ENCODE measurements at regions not wholly inside any gene's neighbourhood (a gene's known extent, or its start where the extent isn't known, plus 50 kb on each side); places are given as distances from the start of the nearest gene placed in this dataset.

GRCh38 chr22:48511211-48511610 lies 1316.5 kb downstream of the BRD1 start:
- H3K9ac ChIP-seq (ENCODE audit: low read depth in 1 of 2, low read length in 2 of 2): no peak overlapping the region
- no peaks in the 10 kb centered on the region for H3K36me3 ChIP-seq (ENCODE audit: control insufficient read depth in 1 of 2, insufficient read depth in 2 of 2, low read length in 2 of 2)
- no peak overlapping the region for H3K4me3 ChIP-seq (ENCODE audit: low read depth in 1 of 2, low read length in 2 of 2)
- H3K4me1 ChIP-seq (ENCODE audit: control insufficient read depth in 1 of 2, insufficient read depth in 2 of 2, low read length in 2 of 2): no peaks in the 10 kb centered on the region
- H3K27ac ChIP-seq (ENCODE audit: low read depth, low read length): no peak overlapping the region
- no peaks in the 10 kb centered on the region for H3K27me3 ChIP-seq (ENCODE audit: control insufficient read depth in 1 of 2, insufficient read depth in 2 of 2, low read length in 2 of 2)
- no peaks in the 10 kb centered on the region for H3K9me3 ChIP-seq (ENCODE audit: control insufficient read depth in 1 of 2, low read length in 2 of 2)

GRCh38 chr22:48510599-48510998 lies 1317.1 kb downstream of the BRD1 start:
- H3K9me3 ChIP-seq (ENCODE audit: control insufficient read depth in 1 of 2, low read length in 2 of 2): no peaks in the 10 kb centered on the region
- H3K4me1 ChIP-seq (ENCODE audit: control insufficient read depth in 1 of 2, insufficient read depth in 2 of 2, low read length in 2 of 2): no peaks in the 10 kb centered on the region
- no peak overlapping the region for H3K27ac ChIP-seq (ENCODE audit: low read depth, low read length)
- no peak overlapping the region for H3K9ac ChIP-seq (ENCODE audit: low read depth in 1 of 2, low read length in 2 of 2)
- no peak overlapping the region for H3K4me3 ChIP-seq (ENCODE audit: low read depth in 1 of 2, low read length in 2 of 2)
- no peaks in the 10 kb centered on the region for H3K27me3 ChIP-seq (ENCODE audit: control insufficient read depth in 1 of 2, insufficient read depth in 2 of 2, low read length in 2 of 2)
- H3K36me3 ChIP-seq (ENCODE audit: control insufficient read depth in 1 of 2, insufficient read depth in 2 of 2, low read length in 2 of 2): no peaks in the 10 kb centered on the region

- no peaks in the 10 kb centered on the region for H3K9me3 ChIP-seq (ENCODE audit: control insufficient read depth in 1 of 2, low read length in 2 of 2)
- no peak overlapping the region for H3K4me3 ChIP-seq (ENCODE audit: low read depth in 1 of 2, low read length in 2 of 2)
- H3K27ac ChIP-seq (ENCODE audit: low read depth, low read length): no peak overlapping the region
- no peaks in the 10 kb centered on the region for H3K36me3 ChIP-seq (ENCODE audit: control insufficient read depth in 1 of 2, insufficient read depth in 2 of 2, low read length in 2 of 2)
- no peaks in the 10 kb centered on the region for H3K27me3 ChIP-seq (ENCODE audit: control insufficient read depth in 1 of 2, insufficient read depth in 2 of 2, low read length in 2 of 2)
- H3K9ac ChIP-seq (ENCODE audit: low read depth in 1 of 2, low read length in 2 of 2): no peak overlapping the region
- H3K4me1 ChIP-seq (ENCODE audit: control insufficient read depth in 1 of 2, insufficient read depth in 2 of 2, low read length in 2 of 2): no peaks in the 10 kb centered on the region
These were observed 1319.9 kb downstream of the BRD1 start for GRCh38 chr22:48507595-48508350.

DNA sequence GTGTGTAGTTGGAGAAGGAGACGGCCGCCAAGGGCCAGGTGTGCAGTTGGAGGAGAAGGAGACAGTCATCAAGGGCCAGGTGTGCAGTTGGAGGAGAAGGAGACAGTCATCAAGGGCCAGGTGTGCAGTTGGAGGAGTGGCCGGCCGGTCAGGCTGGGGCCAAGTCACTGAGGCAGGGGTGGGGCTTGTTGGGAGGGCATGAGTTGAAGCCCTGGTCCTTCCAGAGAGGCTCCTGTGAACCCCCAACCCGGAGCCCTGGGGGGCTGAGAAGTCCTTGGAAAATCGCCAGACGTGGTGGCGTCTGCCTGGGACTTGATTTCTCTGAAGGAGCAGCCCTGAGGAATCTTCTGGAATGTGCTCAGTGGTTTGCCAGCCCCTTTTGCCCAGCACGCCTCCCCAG lies 1320.5 kb downstream of the BRD1 start:
- H3K27ac ChIP-seq (ENCODE audit: low read depth, low read length): no peak overlapping the region
- H3K4me1 ChIP-seq (ENCODE audit: control insufficient read depth in 1 of 2, insufficient read depth in 2 of 2, low read length in 2 of 2): no peaks in the 10 kb centered on the region
- H3K36me3 ChIP-seq (ENCODE audit: control insufficient read depth in 1 of 2, insufficient read depth in 2 of 2, low read length in 2 of 2): no peaks in the 10 kb centered on the region
- H3K4me3 ChIP-seq (ENCODE audit: low read depth in 1 of 2, low read length in 2 of 2): no peak overlapping the region
- no peaks in the 10 kb centered on the region for H3K27me3 ChIP-seq (ENCODE audit: control insufficient read depth in 1 of 2, insufficient read depth in 2 of 2, low read length in 2 of 2)
- no peak overlapping the region for H3K9ac ChIP-seq (ENCODE audit: low read depth in 1 of 2, low read length in 2 of 2)
- H3K9me3 ChIP-seq (ENCODE audit: control insufficient read depth in 1 of 2, low read length in 2 of 2): no peaks in the 10 kb centered on the region

GRCh38 chr22:48506506-48507145 lies 1321.0 kb downstream of the BRD1 start:
- H3K27me3 ChIP-seq (ENCODE audit: control insufficient read depth in 1 of 2, insufficient read depth in 2 of 2, low read length in 2 of 2): no peaks in the 10 kb centered on the region
- no peak overlapping the region for H3K4me3 ChIP-seq (ENCODE audit: low read depth in 1 of 2, low read length in 2 of 2)
- H3K9me3 ChIP-seq (ENCODE audit: control insufficient read depth in 1 of 2, low read length in 2 of 2): no peaks in the 10 kb centered on the region

GRCh38 chr22:48505891-48506290 lies 1321.8 kb downstream of the BRD1 start:
- H3K27ac ChIP-seq (ENCODE audit: low read depth, low read length): no peak overlapping the region
- H3K4me3 ChIP-seq (ENCODE audit: low read depth in 1 of 2, low read length in 2 of 2): no peak overlapping the region
- H3K27me3 ChIP-seq (ENCODE audit: control insufficient read depth in 1 of 2, insufficient read depth in 2 of 2, low read length in 2 of 2): no peaks in the 10 kb centered on the region
- no peaks in the 10 kb centered on the region for H3K36me3 ChIP-seq (ENCODE audit: control insufficient read depth in 1 of 2, insufficient read depth in 2 of 2, low read length in 2 of 2)
- no peaks in the 10 kb centered on the region for H3K9me3 ChIP-seq (ENCODE audit: control insufficient read depth in 1 of 2, low read length in 2 of 2)
- no peak overlapping the region for H3K9ac ChIP-seq (ENCODE audit: low read depth in 1 of 2, low read length in 2 of 2)
- H3K4me1 ChIP-seq (ENCODE audit: control insufficient read depth in 1 of 2, insufficient read depth in 2 of 2, low read length in 2 of 2): no peaks in the 10 kb centered on the region

More at GRCh38 chr22:48506506-48507145, 1321.0 kb downstream of the BRD1 start:
- Histone ChIP-seq H3K36me3 (ENCODE audit: control insufficient read depth in 1 of 2, insufficient read depth in 2 of 2, low read length in 2 of 2) (no peaks in the 10 kb centered on the region), H3K4me1 (ENCODE audit: control insufficient read depth in 1 of 2, insufficient read depth in 2 of 2, low read length in 2 of 2) (no peaks in the 10 kb centered on the region), H3K9ac (ENCODE audit: low read depth in 1 of 2, low read length in 2 of 2) (no peak overlapping the region), H3K27ac (ENCODE audit: low read depth, low read length) (no peak overlapping the region)

GRCh38 chr22:48504519-48505140 lies 1323.0 kb downstream of the BRD1 start:
- Histone ChIP-seq H3K27ac (ENCODE audit: low read depth, low read length) (no peak overlapping the region), H3K36me3 (ENCODE audit: control insufficient read depth in 1 of 2, insufficient read depth in 2 of 2, low read length in 2 of 2) (no peaks in the 10 kb centered on the region), H3K4me3 (ENCODE audit: low read depth in 1 of 2, low read length in 2 of 2) (no peak overlapping the region), H3K27me3 (ENCODE audit: control insufficient read depth in 1 of 2, insufficient read depth in 2 of 2, low read length in 2 of 2) (no peaks in the 10 kb centered on the region), H3K9ac (ENCODE audit: low read depth in 1 of 2, low read length in 2 of 2) (no peak overlapping the region), H3K9me3 (ENCODE audit: control insufficient read depth in 1 of 2, low read length in 2 of 2) (no peaks in the 10 kb centered on the region), H3K4me1 (ENCODE audit: control insufficient read depth in 1 of 2, insufficient read depth in 2 of 2, low read length in 2 of 2) (no peaks in the 10 kb centered on the region)

GRCh38 chr22:48503876-48504275 lies 1323.8 kb downstream of the BRD1 start:
- no peaks in the 10 kb centered on the region for H3K9me3 ChIP-seq (ENCODE audit: control insufficient read depth in 1 of 2, low read length in 2 of 2)
- H3K9ac ChIP-seq (ENCODE audit: low read depth in 1 of 2, low read length in 2 of 2): no peak overlapping the region
- no peaks in the 10 kb centered on the region for H3K36me3 ChIP-seq (ENCODE audit: control insufficient read depth in 1 of 2, insufficient read depth in 2 of 2, low read length in 2 of 2)
- no peaks in the 10 kb centered on the region for H3K27me3 ChIP-seq (ENCODE audit: control insufficient read depth in 1 of 2, insufficient read depth in 2 of 2, low read length in 2 of 2)
- no peak overlapping the region for H3K4me3 ChIP-seq (ENCODE audit: low read depth in 1 of 2, low read length in 2 of 2)
- no peaks in the 10 kb centered on the region for H3K4me1 ChIP-seq (ENCODE audit: control insufficient read depth in 1 of 2, insufficient read depth in 2 of 2, low read length in 2 of 2)
- H3K27ac ChIP-seq (ENCODE audit: low read depth, low read length): no peak overlapping the region

- Histone ChIP-seq H3K4me3 (ENCODE audit: low read depth in 1 of 2, low read length in 2 of 2) (no peak overlapping the region), H3K9ac (ENCODE audit: low read depth in 1 of 2, low read length in 2 of 2) (no peak overlapping the region), H3K27ac (ENCODE audit: low read depth, low read length) (no peak overlapping the region), H3K4me1 (ENCODE audit: control insufficient read depth in 1 of 2, insufficient read depth in 2 of 2, low read length in 2 of 2) (no peaks in the 10 kb centered on the region), H3K9me3 (ENCODE audit: control insufficient read depth in 1 of 2, low read length in 2 of 2) (no peaks in the 10 kb centered on the region), H3K36me3 (ENCODE audit: control insufficient read depth in 1 of 2, insufficient read depth in 2 of 2, low read length in 2 of 2) (no peaks in the 10 kb centered on the region), H3K27me3 (ENCODE audit: control insufficient read depth in 1 of 2, insufficient read depth in 2 of 2, low read length in 2 of 2) (no peaks in the 10 kb centered on the region)
These were observed 1324.5 kb downstream of the BRD1 start for GRCh38 chr22:48503035-48503625.

GRCh38 chr22:48501231-48501750 lies 1326.4 kb downstream of the BRD1 start:
- no peaks in the 10 kb centered on the region for H3K27me3 ChIP-seq (ENCODE audit: control insufficient read depth in 1 of 2, insufficient read depth in 2 of 2, low read length in 2 of 2)
- H3K9ac ChIP-seq (ENCODE audit: low read depth in 1 of 2, low read length in 2 of 2): no peak overlapping the region
- no peak overlapping the region for H3K27ac ChIP-seq (ENCODE audit: low read depth, low read length)
- no peak overlapping the region for H3K4me3 ChIP-seq (ENCODE audit: low read depth in 1 of 2, low read length in 2 of 2)
- no peaks in the 10 kb centered on the region for H3K9me3 ChIP-seq (ENCODE audit: control insufficient read depth in 1 of 2, low read length in 2 of 2)
- no peaks in the 10 kb centered on the region for H3K36me3 ChIP-seq (ENCODE audit: control insufficient read depth in 1 of 2, insufficient read depth in 2 of 2, low read length in 2 of 2)
- H3K4me1 ChIP-seq (ENCODE audit: control insufficient read depth in 1 of 2, insufficient read depth in 2 of 2, low read length in 2 of 2): no peaks in the 10 kb centered on the region

All from duodenal mucosa (tissue), 2 donors.